Peyer's patch (tissue), 4 donors: ENCODE measurements at regions not wholly inside any gene's neighbourhood (a gene's known extent, or its start where the extent isn't known, plus 50 kb on each side); places are given as distances from the start of the nearest gene placed in this dataset.

ENCODE experiments used
- DNase-seq, 3 donors: peaks; one replicate each; pipeline ENCODE4 v3.0.0-alpha.2; 2017 to 2019
- H3K27ac ChIP-seq, 4 donors: fragments of 200-600 bp; sonication (generic); one replicate each; pipeline ENCODE4 v1.5.1; 2016 to 2019
- H3K27me3 ChIP-seq, 2 donors: fragments of 200-600 bp; sonication (generic); one replicate each; pipeline ENCODE4 v1.5.1; 2019
- H3K36me3 ChIP-seq, 3 donors: fragments of 200-600 bp; sonication (generic); one replicate each; pipeline ENCODE4 v1.5.1; 2016 to 2019
- H3K4me1 ChIP-seq, 4 donors: fragments of 200-600 bp; sonication (generic); one replicate each; pipeline ENCODE4 v1.5.1; 2016 to 2019
- H3K4me3 ChIP-seq, 4 donors: fragments of 200-600 bp; sonication (generic); 1 replicate in 3 of 4; 2 replicates in 1 of 4; pipeline ENCODE4 v1.5.1; 2016 to 2019; ENCODE audit warnings: mild to moderate bottlenecking in 1 of 4
- H3K9me3 ChIP-seq, 4 donors: fragments of 200-600 bp; sonication (generic); one replicate each; pipeline ENCODE4 v1.5.1; 2016 to 2019; ENCODE audit warnings: mild to moderate bottlenecking in 1 of 4
- POLR2A ChIP-seq, 2 donors: fragments of 450-650 bp; IDR thresholded peaks; one replicate each; pipeline ENCODE4 v1.5.1; 2017; ENCODE audit warnings: antibody characterized with exemption in 2 of 2, mild to moderate bottlenecking in 2 of 2, moderate library complexity in 2 of 2
- TF ChIP-seq, protein P1 (sequence below), 6 experiments: fragments of 450-650 bp in 4 of 6; fragments of 200-600 bp in 2 of 6; sonication (generic) in 1 of 6; IDR thresholded peaks; one replicate each; pipeline ENCODE4 v1.5.1; 2017 to 2019; ENCODE audit warnings: antibody characterized with exemption in 6 of 6, mild to moderate bottlenecking in 3 of 6, moderate library complexity in 1 of 6

DNA sequence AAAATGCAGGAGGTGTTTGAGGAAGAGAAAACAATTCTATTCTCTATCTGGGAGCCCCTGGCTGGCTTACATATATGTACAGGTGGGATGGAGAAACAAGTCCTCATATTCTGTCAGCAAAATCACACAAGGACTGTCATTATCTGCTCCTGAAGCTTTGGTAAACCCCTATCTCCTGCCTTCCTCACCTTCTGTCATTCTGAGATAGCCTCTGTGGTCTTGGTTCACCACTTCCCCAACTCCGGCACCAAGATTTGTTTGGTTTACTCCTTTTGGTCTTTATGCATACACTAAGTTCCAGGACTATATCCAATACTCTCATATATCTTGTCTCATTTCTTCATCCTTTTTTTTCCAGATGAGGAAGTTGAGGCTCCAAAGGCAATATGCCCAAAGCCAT is 551.1 kb downstream of the PLPP3 start:
- no peak overlapping the region for H3K27ac ChIP-seq
- no peaks in the 10 kb centered on the region for H3K27me3 ChIP-seq
- H3K9me3 ChIP-seq = no peaks in the 10 kb centered on the region
- H3K4me3 ChIP-seq = no peak overlapping the region
- H3K4me1 ChIP-seq = no peaks in the 10 kb centered on the region
- no peak for TF ChIP-seq POLR2A (IDR thresholded peaks at IDR 0.05)
- TF ChIP-seq, protein P1, sequence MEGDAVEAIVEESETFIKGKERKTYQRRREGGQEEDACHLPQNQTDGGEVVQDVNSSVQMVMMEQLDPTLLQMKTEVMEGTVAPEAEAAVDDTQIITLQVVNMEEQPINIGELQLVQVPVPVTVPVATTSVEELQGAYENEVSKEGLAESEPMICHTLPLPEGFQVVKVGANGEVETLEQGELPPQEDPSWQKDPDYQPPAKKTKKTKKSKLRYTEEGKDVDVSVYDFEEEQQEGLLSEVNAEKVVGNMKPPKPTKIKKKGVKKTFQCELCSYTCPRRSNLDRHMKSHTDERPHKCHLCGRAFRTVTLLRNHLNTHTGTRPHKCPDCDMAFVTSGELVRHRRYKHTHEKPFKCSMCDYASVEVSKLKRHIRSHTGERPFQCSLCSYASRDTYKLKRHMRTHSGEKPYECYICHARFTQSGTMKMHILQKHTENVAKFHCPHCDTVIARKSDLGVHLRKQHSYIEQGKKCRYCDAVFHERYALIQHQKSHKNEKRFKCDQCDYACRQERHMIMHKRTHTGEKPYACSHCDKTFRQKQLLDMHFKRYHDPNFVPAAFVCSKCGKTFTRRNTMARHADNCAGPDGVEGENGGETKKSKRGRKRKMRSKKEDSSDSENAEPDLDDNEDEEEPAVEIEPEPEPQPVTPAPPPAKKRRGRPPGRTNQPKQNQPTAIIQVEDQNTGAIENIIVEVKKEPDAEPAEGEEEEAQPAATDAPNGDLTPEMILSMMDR (IDR thresholded peaks at IDR 0.05) = no peak
- no peaks in the 10 kb centered on the region for H3K36me3 ChIP-seq
- no peak for DNase-seq

DNA sequence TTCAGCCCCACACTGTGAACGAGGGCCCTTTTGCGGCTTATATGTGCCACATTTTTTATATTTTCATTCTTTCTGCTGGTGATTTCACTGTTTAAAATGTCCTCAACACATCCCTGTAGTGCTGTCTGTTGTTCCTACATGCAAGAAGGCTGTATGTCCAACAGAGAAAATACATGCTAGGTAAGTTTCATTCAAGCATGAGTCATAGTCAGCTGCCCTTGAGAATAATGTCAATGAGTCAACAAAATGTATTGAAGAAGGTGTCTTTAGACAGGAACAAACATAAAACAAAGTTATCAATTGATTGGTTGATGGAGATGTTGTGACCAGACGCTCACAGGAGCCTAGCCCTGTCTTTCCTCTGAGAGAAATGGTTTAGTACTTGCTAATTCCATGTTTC is 553.4 kb downstream of the PLPP3 start:
- no peaks in the 10 kb centered on the region for H3K36me3 ChIP-seq
- no peak for DNase-seq
- no peaks in the 10 kb centered on the region for H3K9me3 ChIP-seq
- no peak overlapping the region for H3K27ac ChIP-seq
- H3K4me3 ChIP-seq = no peak overlapping the region
- no peaks in the 10 kb centered on the region for H3K4me1 ChIP-seq
- no peak for TF ChIP-seq POLR2A (IDR thresholded peaks at IDR 0.05)
- TF ChIP-seq, protein P1 (IDR thresholded peaks at IDR 0.05) = no peak
- H3K27me3 ChIP-seq = no peaks in the 10 kb centered on the region

DNA sequence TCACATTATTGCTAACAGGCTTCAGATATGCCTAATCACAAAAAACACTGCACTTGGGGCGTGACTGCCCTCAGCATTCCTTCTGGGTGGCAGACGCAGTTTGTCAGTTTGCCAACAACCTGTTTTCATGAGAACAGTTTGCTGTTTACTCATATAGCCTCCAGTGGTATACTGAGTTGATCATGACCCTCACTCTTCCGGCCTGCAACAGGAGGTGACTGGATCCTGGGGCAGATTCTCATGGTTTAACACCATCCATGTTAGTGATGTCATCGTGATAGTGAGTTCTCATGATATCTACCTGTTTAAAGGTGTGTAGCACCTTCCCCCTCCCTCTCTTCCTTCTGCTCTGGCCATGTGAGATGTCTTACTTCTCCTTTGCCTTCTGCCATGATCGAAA is 555.2 kb downstream of the PLPP3 start:
- H3K4me3 ChIP-seq = no peak overlapping the region
- no peaks in the 10 kb centered on the region for H3K9me3 ChIP-seq
- TF ChIP-seq, protein P1 (IDR thresholded peaks at IDR 0.05) = no peak
- TF ChIP-seq POLR2A (IDR thresholded peaks at IDR 0.05) = no peak
- no peak overlapping the region for H3K27ac ChIP-seq
- no peaks in the 10 kb centered on the region for H3K36me3 ChIP-seq
- H3K4me1 ChIP-seq = no peaks in the 10 kb centered on the region
- no peaks in the 10 kb centered on the region for H3K27me3 ChIP-seq
- DNase-seq = no peak

DNA sequence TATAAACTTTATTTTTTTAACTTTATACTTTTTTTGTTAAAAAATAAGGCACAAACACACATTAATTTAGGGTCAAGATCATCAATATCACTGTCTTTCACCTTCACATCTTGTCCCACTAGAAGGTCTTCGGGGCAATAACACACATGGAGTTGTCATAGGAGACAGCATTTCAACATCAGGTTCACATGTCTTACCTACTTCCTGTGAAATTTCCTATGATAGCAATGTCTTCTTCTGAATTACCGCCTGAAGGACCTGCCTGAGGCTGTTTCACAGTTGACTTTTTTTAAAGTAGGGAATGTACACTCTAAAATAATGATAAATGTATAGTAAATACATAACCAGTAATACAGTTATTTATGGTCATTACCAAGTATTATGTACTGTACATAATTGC is 559.4 kb downstream of the PLPP3 start:
- no peaks in the 10 kb centered on the region for H3K36me3 ChIP-seq
- no peaks in the 10 kb centered on the region for H3K27me3 ChIP-seq
- no peaks in the 10 kb centered on the region for H3K9me3 ChIP-seq
- H3K27ac ChIP-seq = no peak overlapping the region
- TF ChIP-seq POLR2A (IDR thresholded peaks at IDR 0.05) = no peak
- TF ChIP-seq, protein P1 (IDR thresholded peaks at IDR 0.05) = no peak
- no peaks in the 10 kb centered on the region for H3K4me1 ChIP-seq
- DNase-seq = no peak
- no peak overlapping the region for H3K4me3 ChIP-seq

DNA sequence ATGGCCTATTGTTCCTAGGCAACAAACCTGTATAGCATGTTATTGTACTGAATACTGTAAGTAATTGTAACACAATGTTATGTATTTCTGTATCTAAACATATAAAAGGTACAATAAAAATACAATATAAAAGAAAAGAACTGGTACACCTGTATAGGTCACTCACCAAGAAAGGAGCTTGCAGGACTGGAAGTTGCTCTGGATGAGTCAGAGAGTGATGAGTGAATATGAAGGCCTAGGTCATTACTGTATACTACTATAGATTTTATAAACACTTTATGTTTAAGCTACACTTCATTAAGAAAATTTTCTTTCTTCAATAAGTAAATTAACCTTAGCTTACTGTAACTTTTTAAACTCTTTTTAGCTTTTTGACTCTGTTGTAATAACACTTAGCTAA is 559.9 kb downstream of the PLPP3 start:
- DNase-seq = no peak
- Histone ChIP-seq H3K4me3 (no peak overlapping the region), H3K36me3 (no peaks in the 10 kb centered on the region), H3K9me3 (no peaks in the 10 kb centered on the region), H3K27ac (no peak overlapping the region), H3K4me1 (no peaks in the 10 kb centered on the region), H3K27me3 (no peaks in the 10 kb centered on the region)
- TF ChIP-seq, protein P1 (IDR thresholded peaks at IDR 0.05) = no peak
- TF ChIP-seq POLR2A (IDR thresholded peaks at IDR 0.05) = no peak

DNA sequence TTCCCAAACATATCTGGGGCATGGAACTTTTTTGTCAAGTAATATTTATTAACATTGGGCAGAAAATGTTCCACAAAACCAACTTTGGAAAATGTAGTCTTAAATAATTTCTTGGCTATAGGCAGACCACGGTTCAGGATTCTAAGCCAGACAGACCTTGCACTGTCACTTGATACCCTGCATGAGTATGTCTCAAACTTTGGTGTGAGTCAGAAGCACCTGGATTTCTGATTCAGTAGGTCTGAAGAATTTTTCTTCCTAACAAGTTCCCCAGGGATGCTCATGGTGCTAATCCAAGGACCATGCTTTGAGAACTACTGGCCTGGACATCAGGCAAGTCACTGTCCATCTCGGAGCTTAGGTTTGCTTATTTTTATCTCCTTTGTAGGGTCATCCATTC is 562.0 kb downstream of the PLPP3 start:
- no peak overlapping the region for H3K27ac ChIP-seq
- H3K4me1 ChIP-seq = no peaks in the 10 kb centered on the region
- H3K27me3 ChIP-seq = no peaks in the 10 kb centered on the region
- H3K9me3 ChIP-seq = no peaks in the 10 kb centered on the region
- H3K36me3 ChIP-seq = no peaks in the 10 kb centered on the region
- H3K4me3 ChIP-seq = no peak overlapping the region
- no peak for DNase-seq
- TF ChIP-seq, protein P1 (IDR thresholded peaks at IDR 0.05) = no peak
- no peak for TF ChIP-seq POLR2A (IDR thresholded peaks at IDR 0.05)
